ENCODE measurements at regions not wholly inside any gene's neighbourhood (a gene's known extent, or its start where the extent isn't known, plus 50 kb on each side); places are given as distances from the start of the nearest gene placed in this dataset.
"Not testable (repeated sequence)": the region's sequence is repeated elsewhere in the genome, so short reads cannot be mapped to it uniquely, and the experiment has no call there.

DNA sequence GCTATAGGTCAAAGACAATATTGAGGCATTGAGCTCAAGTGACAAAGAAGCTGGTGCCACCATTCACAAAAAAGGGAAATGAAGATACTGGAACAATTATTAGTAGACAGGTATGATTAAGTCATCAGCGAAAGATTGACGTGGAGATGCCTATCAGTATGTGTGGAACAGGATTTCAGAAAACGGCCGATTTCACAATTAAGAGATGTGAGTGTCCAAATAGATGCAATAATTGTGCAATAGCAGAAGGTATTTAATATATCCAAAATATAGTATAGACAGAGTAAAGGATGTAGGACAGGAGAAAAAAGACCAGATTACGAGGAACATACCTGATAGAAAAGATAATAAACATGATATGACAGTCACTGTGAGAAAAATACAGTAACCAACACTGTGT is 433.1 kb downstream of the C12orf50 start:
- no peak for DNase-seq (ENCODE audit: low spot score)
- H3K36me3 Mint-ChIP-seq (ENCODE audit: low read depth) = no peaks in the 10 kb centered on the region
- H3K27ac Mint-ChIP-seq (ENCODE audit: unreplicated experiment) = no peak overlapping the region
- H3K4me1 Mint-ChIP-seq (ENCODE audit: low read depth) = peaks cover 3% of the 10 kb centered on the region
- no peak overlapping the region for H3K4me3 Mint-ChIP-seq (ENCODE audit: unreplicated experiment)
- H3K27me3 Mint-ChIP-seq (ENCODE audit: low read depth) = no peaks in the 10 kb centered on the region
- peaks cover 4% of the 10 kb centered on the region for H3K9me3 Mint-ChIP-seq (ENCODE audit: low read depth)
- TF ChIP-seq, protein P1, sequence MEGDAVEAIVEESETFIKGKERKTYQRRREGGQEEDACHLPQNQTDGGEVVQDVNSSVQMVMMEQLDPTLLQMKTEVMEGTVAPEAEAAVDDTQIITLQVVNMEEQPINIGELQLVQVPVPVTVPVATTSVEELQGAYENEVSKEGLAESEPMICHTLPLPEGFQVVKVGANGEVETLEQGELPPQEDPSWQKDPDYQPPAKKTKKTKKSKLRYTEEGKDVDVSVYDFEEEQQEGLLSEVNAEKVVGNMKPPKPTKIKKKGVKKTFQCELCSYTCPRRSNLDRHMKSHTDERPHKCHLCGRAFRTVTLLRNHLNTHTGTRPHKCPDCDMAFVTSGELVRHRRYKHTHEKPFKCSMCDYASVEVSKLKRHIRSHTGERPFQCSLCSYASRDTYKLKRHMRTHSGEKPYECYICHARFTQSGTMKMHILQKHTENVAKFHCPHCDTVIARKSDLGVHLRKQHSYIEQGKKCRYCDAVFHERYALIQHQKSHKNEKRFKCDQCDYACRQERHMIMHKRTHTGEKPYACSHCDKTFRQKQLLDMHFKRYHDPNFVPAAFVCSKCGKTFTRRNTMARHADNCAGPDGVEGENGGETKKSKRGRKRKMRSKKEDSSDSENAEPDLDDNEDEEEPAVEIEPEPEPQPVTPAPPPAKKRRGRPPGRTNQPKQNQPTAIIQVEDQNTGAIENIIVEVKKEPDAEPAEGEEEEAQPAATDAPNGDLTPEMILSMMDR (IDR thresholded peaks at IDR 0.05) = no peak

GRCh38 chr12:87585882-87586557 is 443.2 kb downstream of the C12orf50 start:
- no peaks in the 10 kb centered on the region for H3K36me3 Mint-ChIP-seq (ENCODE audit: low read depth)
- H3K27me3 Mint-ChIP-seq (ENCODE audit: low read depth) = no peaks in the 10 kb centered on the region
- TF ChIP-seq, protein P1 (IDR thresholded peaks at IDR 0.05) = no peak
- H3K27ac Mint-ChIP-seq (ENCODE audit: unreplicated experiment) = no peak overlapping the region
- no peak for DNase-seq (ENCODE audit: low spot score)
- no peak overlapping the region for H3K4me3 Mint-ChIP-seq (ENCODE audit: unreplicated experiment)
- H3K9me3 Mint-ChIP-seq (ENCODE audit: low read depth) = peaks cover 3% of the 10 kb centered on the region
- H3K4me1 Mint-ChIP-seq (ENCODE audit: low read depth) = no peaks in the 10 kb centered on the region

DNA sequence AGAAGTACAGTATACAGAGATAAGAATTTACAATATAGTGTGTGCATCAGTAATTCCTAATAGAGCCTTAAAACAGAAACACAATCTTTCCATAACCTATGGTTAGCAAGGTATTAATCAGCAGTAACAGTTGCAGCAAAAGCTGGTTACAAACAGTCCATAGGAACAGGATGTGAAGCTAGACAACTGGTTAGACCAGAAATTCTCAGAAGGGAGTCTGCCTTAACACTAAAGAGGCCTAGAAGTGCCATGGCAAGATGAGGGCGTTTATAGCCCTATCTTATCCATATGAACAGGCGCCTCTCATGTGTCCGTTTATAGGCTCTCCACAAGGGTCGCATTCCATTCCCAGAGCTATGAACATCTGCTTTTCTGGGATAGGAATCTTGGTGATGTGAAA is 450.1 kb downstream of the C12orf50 start:
- H3K27ac Mint-ChIP-seq (ENCODE audit: unreplicated experiment); H3K27me3 Mint-ChIP-seq (ENCODE audit: low read depth): not testable (repeated sequence)

DNA sequence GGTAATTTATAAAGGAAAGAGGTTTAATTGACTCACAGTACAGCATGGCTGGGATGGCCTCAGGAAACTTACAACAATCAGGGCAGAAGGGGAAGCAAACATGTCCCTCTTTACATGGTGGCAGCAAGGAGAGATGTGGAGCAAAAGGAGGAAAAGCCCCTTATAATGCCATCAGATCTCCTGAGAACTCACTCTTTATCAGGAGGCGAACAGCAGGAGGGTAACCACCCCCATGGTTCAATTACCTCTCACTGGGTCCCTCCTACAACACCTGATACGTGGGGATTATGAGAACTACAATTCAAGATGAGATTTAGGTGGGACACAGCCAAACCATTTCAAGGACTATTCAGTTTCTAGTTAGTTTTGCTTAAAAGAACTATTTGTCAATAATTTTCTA is 453.3 kb downstream of the C12orf50 start:
- no peak overlapping the region for H3K4me3 Mint-ChIP-seq (ENCODE audit: unreplicated experiment)
- H3K4me1 Mint-ChIP-seq (ENCODE audit: low read depth) = no peaks in the 10 kb centered on the region
- peaks cover 10% of the 10 kb centered on the region for H3K9me3 Mint-ChIP-seq (ENCODE audit: low read depth)
- DNase-seq (ENCODE audit: low spot score) = no peak
- no peaks in the 10 kb centered on the region for H3K27me3 Mint-ChIP-seq (ENCODE audit: low read depth)
- no peak overlapping the region for H3K27ac Mint-ChIP-seq (ENCODE audit: unreplicated experiment)
- TF ChIP-seq, protein P1 (IDR thresholded peaks at IDR 0.05) = no peak
- peaks cover 3% of the 10 kb centered on the region for H3K36me3 Mint-ChIP-seq (ENCODE audit: low read depth)

More for the DNA sequence above, 450.1 kb downstream of the C12orf50 start:
- H3K36me3 Mint-ChIP-seq (ENCODE audit: low read depth); H3K4me3 Mint-ChIP-seq (ENCODE audit: unreplicated experiment); DNase-seq (ENCODE audit: low spot score); H3K4me1 Mint-ChIP-seq (ENCODE audit: low read depth): not testable (repeated sequence)
- H3K9me3 Mint-ChIP-seq (ENCODE audit: low read depth) = peaks cover 13% of the 10 kb centered on the region

- not testable (repeated sequence) for H3K4me3 Mint-ChIP-seq (ENCODE audit: unreplicated experiment); DNase-seq (ENCODE audit: low spot score)
These were observed 462.3 kb downstream of the C12orf50 start for GRCh38 chr12:87566918-87567317.

DNA sequence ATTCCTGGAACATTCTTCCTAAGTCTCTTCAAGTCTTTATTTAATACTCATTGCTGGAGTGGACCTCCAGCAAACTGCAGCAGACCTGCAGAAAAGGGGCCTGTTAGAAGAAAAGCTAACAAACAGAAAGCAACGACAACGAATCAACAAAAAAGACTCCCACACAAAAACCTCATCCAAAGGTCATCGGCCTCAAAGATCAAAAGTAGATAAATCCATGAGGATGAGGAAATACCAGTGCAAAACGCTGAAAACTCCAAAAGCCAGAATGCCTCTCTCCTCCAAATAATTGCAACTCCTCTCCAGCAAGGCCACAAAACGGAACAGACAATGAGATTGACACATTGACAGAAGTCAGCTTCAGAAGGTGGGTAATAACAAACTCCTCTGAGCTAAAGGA is 472.2 kb downstream of the C12orf50 start:
- peaks cover 3% of the 10 kb centered on the region for H3K4me1 Mint-ChIP-seq (ENCODE audit: low read depth)
- peaks cover 2% of the 10 kb centered on the region for H3K36me3 Mint-ChIP-seq (ENCODE audit: low read depth)
- H3K27ac Mint-ChIP-seq (ENCODE audit: unreplicated experiment) = no peak overlapping the region
- TF ChIP-seq, protein P1 (IDR thresholded peaks at IDR 0.05) = no peak
- DNase-seq (ENCODE audit: low spot score) = no peak
- no peak overlapping the region for H3K4me3 Mint-ChIP-seq (ENCODE audit: unreplicated experiment)
- peaks cover 30% of the 10 kb centered on the region for H3K9me3 Mint-ChIP-seq (ENCODE audit: low read depth)
- peaks cover under 1% of the 10 kb centered on the region for H3K27me3 Mint-ChIP-seq (ENCODE audit: low read depth)

More at GRCh38 chr12:87566918-87567317, 462.3 kb downstream of the C12orf50 start:
- not testable (repeated sequence) for H3K27ac Mint-ChIP-seq (ENCODE audit: unreplicated experiment); H3K27me3 Mint-ChIP-seq (ENCODE audit: low read depth); H3K36me3 Mint-ChIP-seq (ENCODE audit: low read depth); H3K4me1 Mint-ChIP-seq (ENCODE audit: low read depth)
- H3K9me3 Mint-ChIP-seq (ENCODE audit: low read depth) = peaks cover 14% of the 10 kb centered on the region

- H3K4me3 Mint-ChIP-seq (ENCODE audit: unreplicated experiment); H3K36me3 Mint-ChIP-seq (ENCODE audit: low read depth); DNase-seq (ENCODE audit: low spot score); H3K4me1 Mint-ChIP-seq (ENCODE audit: low read depth); H3K27me3 Mint-ChIP-seq (ENCODE audit: low read depth); H3K27ac Mint-ChIP-seq (ENCODE audit: unreplicated experiment): not testable (repeated sequence)
- peaks cover 22% of the 10 kb centered on the region for H3K9me3 Mint-ChIP-seq (ENCODE audit: low read depth)
These were observed 498.0 kb downstream of the C12orf50 start for GRCh38 chr12:87531213-87531612.
